ENCODE measurements at regions not wholly inside any gene's neighbourhood (a gene's known extent, or its start where the extent isn't known, plus 50 kb on each side); places are given as distances from the start of the nearest gene placed in this dataset.

GRCh38 chr1:235925016-235925415, 58.3 kb upstream of the LYST start:
- no peak for DNase-seq (ENCODE audit: low read depth)

- no peak for DNase-seq (ENCODE audit: low read depth)
Measured at GRCh38 chr1:235923466-235924021, 56.8 kb upstream of the LYST start.

- no peak for DNase-seq (ENCODE audit: low read depth)
Measured at GRCh38 chr1:235920596-235921375, 54.1 kb upstream of the LYST start.

- DNase-seq (ENCODE audit: low read depth), result no peak
Measured at GRCh38 chr1:235919833-235920441, 53.2 kb upstream of the LYST start.

GRCh38 chr1:235919127-235919832, 52.6 kb upstream of the LYST start:
- DNase-seq (ENCODE audit: low read depth), result no peak

- no peak for DNase-seq (ENCODE audit: low read depth)
Measured at GRCh38 chr1:235918465-235918864, 51.8 kb upstream of the LYST start.

- no peak for DNase-seq (ENCODE audit: low read depth)
Measured at GRCh38 chr1:235918032-235918431, 51.3 kb upstream of the LYST start.

GRCh38 chr1:235917267-235917811, 50.6 kb upstream of the LYST start:
- DNase-seq (ENCODE audit: low read depth), result peak; percentile 96
